NCI-H226 (cell line): ENCODE measurements at regions not wholly inside any gene's neighbourhood (a gene's known extent, or its start where the extent isn't known, plus 50 kb on each side); places are given as distances from the start of the nearest gene placed in this dataset.

Experiments
- DNase-seq: peaks from one replicate; pipeline ENCODE4 v3.0.0-alpha.2; 2015

DNA sequence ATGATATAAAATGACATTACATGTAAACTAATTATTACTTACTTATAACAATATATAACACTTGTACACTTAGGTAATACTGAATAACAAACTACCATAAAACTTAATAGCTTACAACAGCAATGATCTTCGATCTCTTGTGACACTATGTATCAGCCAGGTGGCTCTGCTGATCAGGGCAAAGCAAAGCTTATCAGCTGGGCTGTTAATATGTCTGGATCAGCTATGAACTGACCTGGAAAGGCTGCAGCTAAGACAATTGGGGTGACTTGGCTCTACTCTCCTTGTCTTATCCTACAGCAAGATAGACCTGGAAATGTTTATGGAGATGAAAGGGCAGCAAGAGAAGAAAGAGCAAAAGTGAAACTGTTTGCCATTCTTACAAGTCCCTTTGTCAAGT, 511.3 kb downstream of the TLR4 start:
- DNase-seq, result no peak

DNA sequence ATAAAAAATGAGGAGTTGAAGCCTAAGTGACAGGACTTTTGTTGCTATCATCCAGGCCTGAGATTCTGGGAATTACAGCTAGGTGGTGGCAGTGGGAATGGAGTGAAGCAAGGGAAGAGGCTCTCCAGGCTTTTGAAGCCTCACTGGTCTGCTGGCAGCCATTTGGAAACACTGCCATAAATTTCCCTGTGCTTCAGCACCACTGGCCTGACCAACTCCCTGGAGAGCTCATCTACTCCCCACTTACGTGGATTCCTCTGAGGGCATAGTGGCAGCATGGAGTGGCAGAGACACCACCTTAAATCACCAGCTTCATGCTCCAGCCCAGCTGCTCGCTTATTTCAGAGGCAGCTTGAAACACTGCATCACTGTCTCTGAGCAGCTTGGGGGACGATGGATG, 518.2 kb downstream of the TLR4 start:
- DNase-seq, result no peak

DNA sequence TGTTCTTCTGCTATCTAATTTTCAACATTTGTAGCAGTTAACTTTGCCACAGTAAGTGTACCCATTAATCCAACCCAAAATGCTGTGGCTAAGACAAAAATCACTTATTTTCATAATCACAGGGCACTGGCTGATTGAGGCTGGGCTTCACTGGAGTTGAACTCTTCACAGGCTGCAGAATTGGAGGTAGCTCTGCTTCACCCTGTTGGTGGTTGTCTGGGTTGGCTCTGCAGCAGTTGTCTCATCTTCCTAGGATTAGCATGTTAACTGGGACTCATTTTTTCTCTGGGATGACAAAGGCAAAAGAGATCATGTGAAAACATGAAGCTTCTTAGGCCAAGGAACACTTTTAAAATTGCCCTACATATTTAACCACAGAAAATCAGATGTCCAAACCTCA, 518.9 kb downstream of the TLR4 start:
- no peak for DNase-seq

DNA sequence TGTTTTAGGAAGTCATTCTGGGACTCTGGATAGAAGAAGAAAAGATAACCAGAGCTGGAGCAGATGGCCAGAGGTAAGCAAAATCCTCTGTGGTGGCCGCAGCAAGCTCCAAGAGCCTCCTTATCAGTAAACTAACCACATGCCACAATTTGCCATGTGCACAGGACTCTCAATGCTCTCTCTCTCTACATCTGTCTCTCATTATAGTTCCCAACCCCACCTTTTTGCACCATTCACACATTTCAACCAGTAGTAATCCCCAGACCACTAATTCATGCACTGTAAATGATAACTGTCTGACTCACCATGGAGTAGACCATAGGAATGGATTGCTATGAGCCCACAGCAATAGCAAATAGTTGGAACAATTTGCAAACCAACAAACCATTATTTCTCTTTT, 526.1 kb downstream of the TLR4 start:
- DNase-seq, result no peak

DNA sequence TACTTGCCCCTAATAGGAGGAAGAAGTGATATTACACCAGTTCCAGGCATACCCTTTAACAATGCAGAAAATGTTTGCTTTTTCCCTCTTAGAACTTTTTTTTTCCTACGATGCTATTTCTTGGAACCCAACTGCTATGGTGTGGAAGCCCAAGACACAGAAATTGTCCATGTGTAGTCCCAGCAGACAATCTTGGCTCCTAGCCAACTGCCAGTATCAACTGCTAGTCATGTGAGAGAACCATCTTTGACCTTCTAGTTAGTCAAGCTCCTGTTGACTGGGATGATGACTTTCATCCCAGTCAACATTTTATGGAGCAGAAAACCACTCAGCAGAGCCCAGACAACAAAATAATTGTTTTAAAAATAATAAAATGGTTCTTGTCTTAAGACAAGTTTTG, 532.4 kb downstream of the TLR4 start:
- DNase-seq, result no peak

DNA sequence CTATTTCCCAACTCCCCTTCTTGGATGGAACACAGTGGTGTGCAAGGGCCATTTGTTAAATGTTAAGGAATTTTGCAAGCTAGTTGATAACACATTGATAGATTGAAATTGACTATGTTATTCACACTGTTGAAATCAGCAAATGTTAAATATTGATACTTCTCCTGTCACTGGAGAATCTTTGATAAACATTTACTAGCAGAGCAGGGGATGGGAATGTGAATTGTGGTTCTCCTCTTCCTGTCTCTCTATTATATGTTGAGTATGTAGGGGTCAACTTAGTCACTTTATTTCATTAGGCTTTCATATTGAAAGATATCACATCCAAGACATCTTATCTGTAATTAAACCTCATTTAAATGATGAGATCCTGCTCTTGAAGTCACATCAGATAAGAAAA, 533.9 kb downstream of the TLR4 start:
- DNase-seq, result no peak

DNA sequence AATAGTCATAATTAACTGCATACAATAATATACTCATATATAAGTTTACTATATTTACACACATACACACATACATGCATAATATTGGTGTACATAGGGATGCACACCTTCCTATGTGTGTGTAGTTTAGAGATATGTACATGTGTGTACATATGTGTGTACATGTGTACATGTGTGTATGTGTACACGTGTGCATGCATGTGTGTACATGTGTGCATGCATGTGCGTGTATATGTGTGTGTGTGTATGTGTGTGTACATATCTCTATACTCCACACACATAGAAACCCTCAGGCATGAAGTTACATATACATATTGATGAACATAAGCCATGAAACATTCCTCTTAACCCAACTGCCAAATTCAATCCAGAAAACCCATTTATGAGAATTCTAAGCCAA, 547.8 kb downstream of the TLR4 start:
- DNase-seq, result no peak

DNA sequence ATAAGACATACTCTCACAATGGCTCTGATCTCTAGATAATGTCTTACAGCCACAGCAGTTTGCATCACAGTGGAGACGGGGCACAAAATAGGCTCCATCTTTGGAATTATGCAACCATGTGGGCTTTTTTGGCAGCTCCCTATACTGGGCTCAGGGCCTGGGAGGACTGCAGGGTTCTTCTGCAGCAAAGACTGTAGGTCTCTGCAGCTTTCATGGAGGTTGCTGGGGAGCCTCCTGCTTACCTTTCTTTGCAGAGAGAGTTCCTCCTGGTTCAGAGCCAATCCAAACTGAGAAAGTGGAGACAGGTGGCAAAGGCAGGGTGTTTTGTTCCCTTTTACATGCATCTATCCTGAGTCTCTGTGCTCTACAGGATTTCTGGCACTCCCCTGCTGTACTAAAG, 558.0 kb downstream of the TLR4 start:
- DNase-seq, result no peak

DNA sequence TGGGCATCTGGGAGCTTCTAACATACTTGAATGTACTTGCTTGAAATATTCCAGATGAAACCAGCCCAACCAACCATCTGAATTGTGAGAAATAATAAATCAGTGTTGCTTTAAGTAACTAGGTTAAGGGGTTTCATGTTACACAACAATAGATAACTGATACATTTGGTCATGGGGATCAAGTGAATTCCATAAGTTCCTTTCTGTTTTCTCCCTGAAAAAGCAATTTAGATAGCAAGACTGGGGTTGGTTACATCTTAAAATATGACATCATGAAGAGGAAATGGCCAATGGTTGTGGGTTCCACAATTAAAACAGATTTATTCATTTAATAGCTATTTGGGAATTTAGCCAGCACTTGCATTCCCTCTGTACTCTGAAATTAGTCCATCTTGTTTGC, 559.7 kb downstream of the TLR4 start:
- DNase-seq, result no peak

DNA sequence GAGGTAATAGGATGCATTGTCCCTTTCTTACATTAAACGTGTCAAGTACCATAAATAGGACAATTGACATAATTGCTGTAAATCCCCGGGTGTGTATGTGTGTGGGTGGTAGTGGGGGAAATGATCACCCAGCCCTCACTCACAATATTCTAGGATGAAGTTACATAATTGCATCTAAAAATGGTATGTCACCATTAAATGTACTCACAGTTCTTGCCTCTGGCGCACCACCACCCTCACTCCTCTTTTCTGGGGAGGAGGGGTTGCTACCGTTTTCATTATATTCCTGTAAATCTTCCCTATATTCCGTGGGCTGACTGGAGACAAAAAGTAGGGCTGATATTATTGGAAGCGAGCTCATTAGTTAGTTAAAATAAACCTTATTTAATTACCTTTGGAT, 563.8 kb downstream of the TLR4 start:
- no peak for DNase-seq

DNA sequence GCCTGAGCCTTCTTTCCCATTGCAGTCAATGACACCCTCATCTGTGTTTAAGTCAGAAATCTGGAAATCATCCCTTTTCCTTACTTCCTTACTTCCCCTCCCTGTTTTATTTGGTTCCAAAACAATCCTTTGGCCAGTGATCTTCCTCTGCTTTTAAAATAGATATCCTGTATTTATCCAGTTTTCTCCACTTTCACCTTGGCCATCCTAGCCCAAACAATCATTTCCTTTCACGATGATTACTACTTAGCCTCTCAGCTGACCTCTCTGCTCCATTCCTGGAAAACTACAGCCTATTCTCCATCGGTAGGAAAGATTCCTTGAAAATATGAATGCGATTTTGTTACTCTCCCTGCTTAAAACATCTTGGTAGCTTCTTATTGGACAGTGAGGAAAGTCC, 565.4 kb downstream of the TLR4 start:
- DNase-seq, result no peak

DNA sequence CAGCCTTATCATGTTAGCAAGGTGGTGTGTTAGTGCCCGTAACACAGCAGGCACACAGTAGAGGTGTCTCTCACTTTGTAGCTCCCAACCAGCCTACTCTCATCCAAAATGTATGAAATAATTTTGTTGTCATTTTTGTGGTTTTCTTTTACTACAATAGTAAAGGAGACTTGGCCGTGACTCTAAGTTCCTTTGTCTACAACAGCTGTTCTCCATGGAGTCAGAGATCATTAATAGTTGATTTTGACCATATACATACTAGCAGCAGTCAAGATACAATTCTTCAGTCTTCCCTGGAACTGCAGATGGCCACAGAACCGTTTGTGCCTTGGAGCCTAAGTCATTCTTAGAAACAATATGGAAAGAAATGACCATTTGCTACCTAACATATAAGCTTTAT, 567.1 kb downstream of the TLR4 start:
- DNase-seq, result no peak

DNA sequence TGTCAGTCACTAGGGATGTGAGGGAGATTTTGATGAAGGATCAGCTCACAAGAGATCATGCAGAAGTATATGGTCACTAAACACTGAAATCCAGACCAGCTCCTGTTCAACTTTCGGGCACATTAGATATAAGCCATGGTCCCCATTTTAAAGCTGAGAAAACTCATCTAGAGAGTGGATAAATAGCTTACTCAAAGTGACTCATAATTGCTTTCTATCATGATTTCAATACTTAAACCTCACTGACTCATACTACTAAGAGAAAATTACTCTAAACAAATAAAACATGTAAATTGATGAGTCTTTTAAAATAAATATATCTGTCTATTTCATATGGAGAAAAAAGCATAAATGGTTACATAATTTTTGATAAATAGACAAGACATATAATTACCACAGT, 567.7 kb downstream of the TLR4 start:
- no peak for DNase-seq

DNA sequence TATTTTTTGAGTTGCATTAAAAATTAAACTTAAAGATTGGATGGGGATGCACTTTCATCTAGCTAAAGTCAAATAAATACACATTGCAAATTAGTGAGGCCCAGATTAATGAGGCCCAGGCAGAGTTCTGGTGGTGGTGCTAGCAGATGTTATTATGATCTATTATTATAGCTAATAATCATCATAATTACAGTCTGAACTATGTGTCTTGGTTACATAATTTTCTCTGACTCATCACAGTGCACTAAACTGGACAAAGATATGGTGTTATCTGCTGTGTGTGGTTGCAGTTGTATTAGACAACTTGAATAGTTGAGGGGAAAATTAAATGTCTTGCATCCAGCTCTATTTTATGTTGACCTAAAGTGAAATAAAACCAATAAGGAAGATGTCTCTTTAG, 568.8 kb downstream of the TLR4 start:
- no peak for DNase-seq

DNA sequence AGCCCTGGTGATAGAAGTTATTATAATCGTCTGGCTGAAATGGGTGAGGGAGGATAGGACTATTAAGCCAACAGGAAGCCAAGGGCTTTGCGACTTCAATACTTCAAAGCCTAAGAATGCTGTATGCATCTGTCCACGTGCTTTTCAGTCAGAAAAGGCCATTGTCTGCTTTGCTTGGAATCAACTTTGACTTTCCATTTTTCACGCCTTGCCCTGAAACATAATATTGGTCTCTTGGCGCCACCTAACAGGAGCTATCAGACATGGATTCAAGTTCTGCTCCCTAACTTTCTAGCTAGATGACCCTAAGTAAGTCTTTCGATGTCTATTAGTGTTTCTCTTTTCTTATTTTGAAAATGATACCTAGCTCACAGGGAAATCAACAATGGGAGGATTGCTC, 572.6 kb downstream of the TLR4 start:
- no peak for DNase-seq

DNA sequence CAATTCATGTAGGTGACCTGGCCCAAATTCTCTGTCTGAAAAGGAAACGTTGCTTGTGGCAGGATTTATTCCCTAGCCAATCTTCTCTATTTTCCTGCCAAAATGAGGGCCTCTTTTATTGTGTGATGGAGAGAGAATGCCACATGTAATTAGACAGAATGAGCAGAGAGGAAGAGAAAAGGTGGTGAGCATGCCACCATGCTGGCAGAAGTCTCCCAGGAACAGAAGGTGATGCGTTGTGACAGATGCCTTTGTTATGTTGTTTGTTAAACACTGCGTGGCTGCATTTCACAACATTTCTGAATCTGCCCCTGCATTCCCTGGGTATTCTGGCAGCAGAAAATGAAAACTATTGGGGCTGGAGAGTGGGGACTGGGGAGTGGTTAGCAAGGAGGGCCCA, 577.6 kb downstream of the TLR4 start:
- no peak for DNase-seq

DNA sequence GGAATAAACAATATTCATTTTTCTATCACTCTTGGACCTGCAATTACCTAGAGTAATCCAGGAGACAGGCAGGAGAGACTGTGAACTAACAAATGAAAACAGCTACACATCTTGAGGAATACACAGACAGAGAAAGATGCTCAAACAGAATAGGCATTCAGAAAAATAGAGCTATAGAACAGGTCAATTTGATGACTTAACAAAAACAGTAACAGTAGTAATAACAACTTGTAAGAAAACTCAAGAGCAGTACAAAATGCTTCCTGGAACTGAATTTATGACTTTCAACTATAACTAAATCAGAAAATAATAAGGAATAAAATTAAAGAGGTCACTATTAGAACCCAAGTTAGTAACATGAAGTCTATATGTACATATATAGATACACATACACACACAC, 579.3 kb downstream of the TLR4 start:
- DNase-seq, result no peak

DNA sequence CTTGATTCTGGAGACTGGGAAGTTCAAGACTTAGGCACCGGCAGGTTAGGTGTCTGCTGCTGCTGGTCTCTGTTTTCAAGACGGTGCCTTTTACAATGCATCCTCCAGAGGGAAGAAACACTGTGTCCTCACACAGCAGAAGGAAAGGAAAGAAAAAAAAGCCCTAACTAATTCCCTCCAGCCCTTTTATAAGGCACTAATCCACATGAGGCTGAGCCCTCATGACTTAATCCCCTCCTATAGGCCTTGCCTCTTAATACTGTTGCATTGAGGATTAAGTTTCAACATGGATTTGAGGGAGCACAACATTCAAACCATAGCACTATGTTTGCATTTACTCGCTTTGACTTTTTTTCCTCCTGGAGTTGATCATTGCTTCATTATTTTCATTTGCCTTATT, 585.9 kb downstream of the TLR4 start:
- no peak for DNase-seq

DNA sequence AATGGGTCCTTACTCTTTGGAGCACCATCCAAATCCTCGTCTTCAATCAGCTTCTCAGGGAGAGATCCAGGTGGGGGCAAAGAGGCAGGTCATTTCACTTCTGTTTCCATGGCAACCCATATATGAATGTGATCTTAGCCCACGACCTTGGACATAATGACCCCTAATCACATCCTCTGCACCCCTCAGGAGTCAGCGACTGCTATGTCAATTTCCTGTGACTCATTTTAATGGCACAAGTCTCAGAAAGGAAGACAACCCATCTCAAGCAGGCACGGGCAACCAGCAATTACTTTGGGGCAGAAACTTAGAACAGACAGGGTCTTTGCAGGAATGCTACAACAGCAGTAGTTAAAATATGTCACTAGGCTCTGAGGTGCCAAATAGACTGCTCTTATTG, 591.2 kb downstream of the TLR4 start:
- DNase-seq, result no peak

DNA sequence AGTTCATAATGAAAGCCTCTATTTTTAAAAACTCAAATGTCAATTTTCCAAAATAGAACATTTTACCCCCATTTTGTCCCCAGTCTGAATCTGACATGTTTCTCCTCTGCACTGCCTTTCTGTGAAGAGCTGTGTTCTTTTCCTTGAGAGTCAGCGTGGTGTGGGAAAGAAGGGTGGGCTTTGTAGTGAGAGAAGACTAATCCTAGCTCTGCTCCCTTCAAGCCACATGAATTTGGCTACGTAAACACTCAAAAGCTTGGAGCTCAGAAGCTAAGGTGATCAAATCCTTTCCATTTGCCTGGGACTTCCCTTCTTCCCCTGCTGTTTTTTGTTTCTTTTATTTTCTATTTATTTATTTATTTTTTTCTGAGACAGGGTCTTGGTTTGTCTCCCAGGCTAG, 598.5 kb downstream of the TLR4 start:
- DNase-seq, result no peak

DNA sequence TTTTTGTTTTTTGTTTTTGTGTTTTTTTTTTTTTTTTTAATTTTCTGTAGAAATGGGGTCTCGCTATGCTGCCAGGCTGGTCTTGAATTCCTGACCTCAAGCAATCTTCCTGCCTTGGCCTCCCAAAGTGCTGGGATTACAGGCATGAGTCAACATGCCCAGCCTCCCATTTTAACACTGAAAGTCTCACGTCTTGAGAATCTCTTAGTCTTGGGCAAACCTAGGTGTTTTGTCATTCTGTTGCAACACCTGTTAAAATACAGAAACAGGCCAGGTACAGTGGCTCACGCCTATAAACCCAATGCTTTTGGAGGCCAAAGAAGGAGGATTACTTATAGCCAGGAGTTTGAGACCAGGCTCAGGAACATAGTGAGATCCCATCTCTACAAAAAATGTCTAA, 599.0 kb downstream of the TLR4 start:
- DNase-seq, result no peak

DNA sequence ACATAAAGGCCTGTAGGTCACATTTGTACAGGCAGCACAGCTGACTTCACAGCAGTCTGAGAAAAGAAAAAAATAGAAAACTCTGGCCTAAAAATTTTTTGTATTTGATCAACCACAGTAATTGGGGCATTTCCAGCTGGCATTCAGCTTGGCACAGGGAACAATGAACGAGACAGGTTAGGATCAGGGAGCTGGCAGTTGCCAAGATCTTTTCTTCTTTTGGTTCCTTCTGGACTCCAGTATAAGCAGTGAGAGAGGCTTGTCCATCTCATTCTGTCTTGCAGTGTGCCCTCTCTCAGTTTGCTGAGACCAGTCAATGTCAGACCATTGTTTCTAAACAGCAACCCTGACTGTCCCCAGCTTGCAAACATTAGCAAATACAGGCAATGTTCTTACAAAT, 601.1 kb downstream of the TLR4 start:
- DNase-seq, result no peak

DNA sequence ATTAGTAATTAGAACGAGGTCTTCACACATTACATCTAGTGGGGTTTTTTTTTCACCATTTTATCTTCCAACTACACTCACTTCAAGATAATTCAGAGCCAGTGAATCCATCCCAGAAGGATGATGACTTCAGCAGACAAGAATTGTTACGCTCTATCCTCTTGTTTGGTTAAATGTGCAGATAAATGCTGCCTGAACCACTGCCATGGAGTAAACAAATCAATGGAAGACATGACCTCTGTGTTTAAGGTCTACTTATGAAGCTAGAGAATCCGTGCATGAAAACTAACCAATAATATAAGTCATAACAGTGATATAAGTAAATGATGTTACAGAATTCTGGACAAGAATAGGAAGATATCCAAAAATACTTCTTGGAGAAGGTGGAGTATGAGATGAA, 602.6 kb downstream of the TLR4 start:
- no peak for DNase-seq

DNA sequence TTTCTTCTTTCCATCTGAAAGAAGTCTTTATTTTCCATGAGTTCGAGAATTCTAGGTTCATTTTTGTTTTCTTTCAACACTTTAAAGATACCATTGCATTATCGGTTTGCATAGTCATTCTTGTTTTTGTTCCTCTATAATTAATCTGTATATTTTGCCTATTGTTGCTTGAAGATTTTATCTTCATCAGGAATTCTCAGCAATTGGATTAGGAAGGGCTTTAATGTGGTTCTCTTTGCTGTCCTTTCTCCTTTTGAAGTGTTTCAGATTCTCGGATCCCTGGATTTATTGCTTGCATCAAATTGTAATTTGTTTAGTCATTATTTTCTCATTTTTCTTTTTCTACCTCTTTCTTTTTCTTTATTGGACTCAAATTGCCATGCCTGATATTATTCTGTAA, 609.8 kb downstream of the TLR4 start:
- DNase-seq, result no peak

DNA sequence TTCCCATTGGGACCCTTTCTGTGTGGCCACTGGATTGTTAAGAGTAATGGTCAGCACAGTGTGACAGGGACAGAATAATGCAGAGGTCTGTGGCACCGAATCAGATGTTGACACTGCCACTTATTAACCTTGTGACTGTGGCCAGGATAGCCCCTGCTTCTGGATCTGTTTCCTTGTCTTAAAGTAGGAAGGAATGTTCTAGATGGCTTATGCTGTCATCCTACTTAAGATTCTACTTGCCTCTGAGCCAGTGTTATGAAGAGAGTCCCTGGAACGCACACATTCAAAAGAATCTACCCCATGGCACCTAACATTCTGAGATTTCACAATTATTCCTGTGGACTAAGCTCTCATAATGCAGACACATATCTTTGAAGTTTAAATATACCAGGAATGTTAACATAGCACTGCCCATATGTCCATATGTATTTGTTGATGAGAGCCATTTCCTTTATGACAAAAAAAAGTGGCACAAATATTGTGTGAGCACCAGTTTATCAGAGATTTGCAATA, 612.7 kb downstream of the TLR4 start:
- DNase-seq, result no peak

DNA sequence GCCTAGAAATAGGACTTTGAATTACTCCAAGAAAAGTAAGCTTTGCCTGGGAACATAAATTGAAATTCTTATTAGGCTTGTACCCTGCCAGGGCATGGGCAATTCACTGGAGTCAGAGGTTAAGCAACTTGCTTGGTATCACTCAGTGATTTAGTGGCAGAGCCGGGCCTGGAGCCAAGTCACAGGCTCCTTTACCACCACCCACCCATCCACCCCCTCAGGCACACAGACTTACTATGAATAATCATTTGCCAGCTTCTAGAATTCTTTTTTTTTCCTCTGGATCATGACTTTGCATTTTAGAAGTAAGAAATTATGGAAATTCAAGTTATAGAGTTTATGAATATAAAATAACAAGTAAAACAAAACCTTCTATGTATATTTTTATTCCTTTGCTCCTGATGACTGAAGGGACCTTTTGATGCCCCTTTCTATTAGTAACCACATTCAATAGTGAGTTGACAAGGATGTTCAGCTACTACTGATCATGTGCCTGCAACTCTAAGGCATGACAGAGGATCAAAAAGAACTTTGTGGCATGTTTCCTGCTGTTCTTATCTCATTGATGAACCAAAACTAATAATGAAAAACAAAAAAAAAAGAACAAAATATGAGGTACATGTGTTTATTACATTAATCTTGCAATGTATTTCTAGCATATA, 614.7 kb downstream of the TLR4 start:
- no peak for DNase-seq
